GM12891 (cell line): ENCODE measurements at regions not wholly inside any gene's neighbourhood (a gene's known extent, or its start where the extent isn't known, plus 50 kb on each side); places are given as distances from the start of the nearest gene placed in this dataset.

Experiments
- POLR2A ChIP-seq: IDR thresholded peaks from 2 replicates; pipeline ENCODE4 v1.6.1; 2011; ENCODE audit warnings: low read depth, low read length, control low read depth
- POLR2AphosphoS5 ChIP-seq: IDR thresholded peaks from 2 replicates; pipeline ENCODE4 v1.6.1; 2011; ENCODE audit warnings: low read depth, low read length, control low read depth
- TAF1 ChIP-seq: IDR thresholded peaks from 2 replicates; pipeline ENCODE4 v1.6.1; 2011; ENCODE audit warnings: low read depth, low read length, control low read depth

GRCh38 chr13:30120133-30120822, 187.1 kb downstream of the KATNAL1 start:
- no peak for TF ChIP-seq POLR2A
- no peak for TF ChIP-seq TAF1
- TF ChIP-seq POLR2AphosphoS5: no peak
